Neural progenitor cell (in vitro differentiated cells): ENCODE measurements at regions not wholly inside any gene's neighbourhood (a gene's known extent, or its start where the extent isn't known, plus 50 kb on each side); places are given as distances from the start of the nearest gene placed in this dataset.
A peak's percentile ranks its signal among the peaks of the same experiment; 100 is the strongest.

Experiments
- DNase-seq: peaks from one replicate; pipeline ENCODE4 v3.0.0-alpha.2; 2016; ENCODE audit warnings: low spot score
- H2AFZ ChIP-seq: fragments of 200-600 bp; sonication (generic); replicated peaks from 2 replicates; pipeline ENCODE4 v1.6.1; 2016; ENCODE audit warnings: antibody characterized with exemption
- H3F3A ChIP-seq: fragments of 200-600 bp; sonication (generic); 2 replicates; pipeline ENCODE4 v1.6.1; 2016; ENCODE audit warnings: antibody characterized with exemption, low read depth
- H3K27ac ChIP-seq: fragments of 200-600 bp; sonication (generic); 2 replicates; pipeline ENCODE4 v1.5.1; 2016; ENCODE audit warnings: mild to moderate bottlenecking
- H3K27me3 ChIP-seq: fragments of 200-600 bp; sonication (generic); 2 replicates; pipeline ENCODE4 v1.6.1; 2016; ENCODE audit warnings: mild to moderate bottlenecking, moderate library complexity
- H3K36me3 ChIP-seq: fragments of 200-600 bp; sonication (generic); 2 replicates; pipeline ENCODE4 v1.5.1; 2016
- H3K4me1 ChIP-seq: fragments of 200-600 bp; sonication (generic); 2 replicates; pipeline ENCODE4 v1.6.1; 2016; ENCODE audit warnings: mixed run types
- H3K4me2 ChIP-seq: fragments of 200-600 bp; sonication (generic); 2 replicates; pipeline ENCODE4 v1.6.1; 2016
- H3K4me3 ChIP-seq: fragments of 200-600 bp; sonication (generic); 2 replicates; pipeline ENCODE4 v1.5.1; 2016
- H3K79me2 ChIP-seq: fragments of 200-600 bp; sonication (generic); 2 replicates; pipeline ENCODE4 v1.6.1; 2016; ENCODE audit warnings: low read depth
- H3K9ac ChIP-seq: fragments of 200-600 bp; sonication (generic); 2 replicates; pipeline ENCODE4 v1.6.1; 2016
- H3K9me3 ChIP-seq: fragments of 200-600 bp; sonication (generic); 2 replicates; pipeline ENCODE4 v1.5.1; 2016; ENCODE audit warnings: low read depth
- H4K20me1 ChIP-seq: fragments of 200-600 bp; sonication (generic); 2 replicates; pipeline ENCODE4 v1.6.1; 2016; ENCODE audit warnings: low read depth
- H3K27ac Mint-ChIP-seq: 3 replicates; pipeline ENCODE4 v1.8.0; 2021; ENCODE audit warnings: mixed read lengths
- H3K27me3 Mint-ChIP-seq: 2 replicates; pipeline ENCODE4 v1.8.0; 2022; ENCODE audit warnings: low read depth, mild to moderate bottlenecking, inconsistent platforms, moderate library complexity, mixed read lengths; ENCODE audit not compliant: insufficient read depth
- H3K36me3 Mint-ChIP-seq: 3 replicates; pipeline ENCODE4 v1.8.0; 2021; ENCODE audit warnings: mixed read lengths
- H3K4me1 Mint-ChIP-seq: 3 replicates; pipeline ENCODE4 v1.8.0; 2021; ENCODE audit warnings: mixed read lengths
- H3K4me3 Mint-ChIP-seq: 3 replicates; pipeline ENCODE4 v1.8.0; 2021; ENCODE audit warnings: mild to moderate bottlenecking, moderate library complexity, mixed read lengths
- H3K9me3 Mint-ChIP-seq: 3 replicates; pipeline ENCODE4 v1.8.0; 2020; ENCODE audit warnings: mixed read lengths
- EZH2 ChIP-seq: fragments of 200-600 bp; sonication (generic); IDR thresholded peaks from 2 replicates; pipeline ENCODE4 v1.6.1; 2017; ENCODE audit warnings: antibody characterized with exemption, mild to moderate bottlenecking, moderate library complexity
- EZH2phosphoT487 ChIP-seq: fragments of 200-600 bp; sonication (generic); IDR thresholded peaks from 2 replicates; pipeline ENCODE4 v1.6.1; 2017; ENCODE audit warnings: antibody characterized with exemption
- TF ChIP-seq, protein P1 (sequence below): fragments of 200-600 bp; sonication (generic); IDR thresholded peaks from 2 replicates; pipeline ENCODE4 v1.5.1; 2017; ENCODE audit warnings: antibody characterized with exemption, mild to moderate bottlenecking

DNA sequence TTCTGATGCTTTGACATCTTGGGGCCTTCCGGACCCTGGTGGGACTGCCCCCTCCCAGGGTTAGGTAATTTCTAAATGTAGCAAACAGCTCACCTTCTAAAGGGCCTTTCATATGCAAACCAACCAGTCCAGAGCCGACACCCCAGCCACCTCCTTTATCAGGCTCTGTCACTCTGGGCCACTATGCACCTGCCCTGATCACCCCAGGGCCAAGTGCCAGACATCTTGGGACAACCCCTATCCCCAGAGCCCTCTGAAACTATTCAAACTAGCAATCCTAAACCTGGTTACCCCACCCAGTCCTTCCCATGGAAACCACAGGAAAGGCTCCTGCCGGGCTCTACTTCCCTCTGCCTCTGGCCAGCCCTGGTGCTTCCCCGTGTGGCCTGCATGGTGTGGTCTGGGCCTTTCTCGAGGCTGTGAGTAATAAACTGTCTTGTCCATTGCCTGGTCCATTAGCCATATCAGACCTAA is 91.2 kb upstream of the TNRC6C start:
- Histone ChIP-seq H3K27me3 (no peaks in the 10 kb centered on the region), H3K9ac (no peak overlapping the region), H3K4me3 (no peak overlapping the region), H3K27ac (no peak overlapping the region), H3K36me3 (no peaks in the 10 kb centered on the region), H3K4me2 (no peak overlapping the region), H3K79me2 (no peaks in the 10 kb centered on the region), H3K9me3 (no peaks in the 10 kb centered on the region), H3F3A (peaks cover 2% of the 10 kb centered on the region), H3K4me1 (peaks cover 5% of the 10 kb centered on the region), H2AFZ (no peak overlapping the region), H4K20me1 (no peaks in the 10 kb centered on the region)
- H3K9me3 Mint-ChIP-seq = no peaks in the 10 kb centered on the region
- DNase-seq = no peak
- no peaks in the 10 kb centered on the region for H3K36me3 Mint-ChIP-seq
- peak overlapping the region; percentile 43 for H3K27ac Mint-ChIP-seq
- H3K4me3 Mint-ChIP-seq = no peak overlapping the region
- H3K4me1 Mint-ChIP-seq = peaks cover 21% of the 10 kb centered on the region
- H3K27me3 Mint-ChIP-seq = peaks cover 20% of the 10 kb centered on the region
- TF ChIP-seq EZH2 (no peak), EZH2phosphoT487 (no peak)
- TF ChIP-seq, protein P1, sequence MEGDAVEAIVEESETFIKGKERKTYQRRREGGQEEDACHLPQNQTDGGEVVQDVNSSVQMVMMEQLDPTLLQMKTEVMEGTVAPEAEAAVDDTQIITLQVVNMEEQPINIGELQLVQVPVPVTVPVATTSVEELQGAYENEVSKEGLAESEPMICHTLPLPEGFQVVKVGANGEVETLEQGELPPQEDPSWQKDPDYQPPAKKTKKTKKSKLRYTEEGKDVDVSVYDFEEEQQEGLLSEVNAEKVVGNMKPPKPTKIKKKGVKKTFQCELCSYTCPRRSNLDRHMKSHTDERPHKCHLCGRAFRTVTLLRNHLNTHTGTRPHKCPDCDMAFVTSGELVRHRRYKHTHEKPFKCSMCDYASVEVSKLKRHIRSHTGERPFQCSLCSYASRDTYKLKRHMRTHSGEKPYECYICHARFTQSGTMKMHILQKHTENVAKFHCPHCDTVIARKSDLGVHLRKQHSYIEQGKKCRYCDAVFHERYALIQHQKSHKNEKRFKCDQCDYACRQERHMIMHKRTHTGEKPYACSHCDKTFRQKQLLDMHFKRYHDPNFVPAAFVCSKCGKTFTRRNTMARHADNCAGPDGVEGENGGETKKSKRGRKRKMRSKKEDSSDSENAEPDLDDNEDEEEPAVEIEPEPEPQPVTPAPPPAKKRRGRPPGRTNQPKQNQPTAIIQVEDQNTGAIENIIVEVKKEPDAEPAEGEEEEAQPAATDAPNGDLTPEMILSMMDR = no peak

DNA sequence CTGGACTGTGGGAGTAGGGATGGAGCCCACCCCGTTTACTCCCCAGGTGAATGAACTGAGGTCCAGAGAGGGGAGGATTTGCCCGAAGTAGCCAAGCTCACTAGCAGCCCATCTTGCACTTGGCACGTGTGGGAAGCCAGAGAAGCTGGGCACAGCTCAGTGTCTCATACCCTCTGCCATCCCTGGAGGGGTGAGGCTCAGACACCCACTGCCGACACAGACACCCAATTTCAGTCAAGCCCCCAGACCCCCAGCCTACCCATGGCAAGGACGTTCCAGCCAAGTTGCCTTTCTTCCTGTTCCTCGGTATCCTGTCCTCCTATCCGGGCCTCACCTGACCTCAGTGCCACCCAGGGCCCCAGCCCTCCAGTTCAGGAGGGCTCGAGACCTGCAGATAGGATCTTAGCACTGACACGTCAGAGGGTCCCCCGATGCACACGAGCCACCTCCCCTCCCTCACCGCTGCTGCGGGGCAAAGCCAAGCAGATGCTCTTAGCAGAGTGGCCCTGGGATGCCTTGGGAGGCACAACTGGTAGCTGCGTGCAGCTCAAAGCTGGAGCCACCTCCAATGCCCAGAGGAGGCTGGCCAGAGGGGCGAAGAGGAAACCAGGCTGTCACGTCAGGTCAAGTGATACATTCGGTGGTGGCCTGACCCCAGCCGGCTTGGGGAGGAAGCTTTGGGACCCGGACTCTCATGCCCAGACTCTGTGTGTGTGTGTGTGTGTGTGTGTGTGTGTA is 90.4 kb upstream of the TNRC6C start:
- Mint-ChIP-seq H3K27me3 (peaks cover 19% of the 10 kb centered on the region), H3K36me3 (no peaks in the 10 kb centered on the region), H3K4me1 (peaks cover 25% of the 10 kb centered on the region), H3K27ac (no peak overlapping the region), H3K9me3 (peaks cover 2% of the 10 kb centered on the region), H3K4me3 (no peak overlapping the region)
- no peak overlapping the region for H3K27ac ChIP-seq
- no peaks in the 10 kb centered on the region for H3K36me3 ChIP-seq
- H3K4me1 ChIP-seq = peaks cover 5% of the 10 kb centered on the region
- H3F3A ChIP-seq = peaks cover 2% of the 10 kb centered on the region
- no peak overlapping the region for H3K9ac ChIP-seq
- no peaks in the 10 kb centered on the region for H3K79me2 ChIP-seq
- H3K9me3 ChIP-seq = no peaks in the 10 kb centered on the region
- TF ChIP-seq EZH2 = no peak
- TF ChIP-seq, protein P1 = no peak
- no peak for TF ChIP-seq EZH2phosphoT487
- H4K20me1 ChIP-seq = no peaks in the 10 kb centered on the region
- no peak overlapping the region for H3K4me3 ChIP-seq
- no peak overlapping the region for H2AFZ ChIP-seq
- no peak for DNase-seq
- H3K4me2 ChIP-seq = no peak overlapping the region
- no peaks in the 10 kb centered on the region for H3K27me3 ChIP-seq

DNA sequence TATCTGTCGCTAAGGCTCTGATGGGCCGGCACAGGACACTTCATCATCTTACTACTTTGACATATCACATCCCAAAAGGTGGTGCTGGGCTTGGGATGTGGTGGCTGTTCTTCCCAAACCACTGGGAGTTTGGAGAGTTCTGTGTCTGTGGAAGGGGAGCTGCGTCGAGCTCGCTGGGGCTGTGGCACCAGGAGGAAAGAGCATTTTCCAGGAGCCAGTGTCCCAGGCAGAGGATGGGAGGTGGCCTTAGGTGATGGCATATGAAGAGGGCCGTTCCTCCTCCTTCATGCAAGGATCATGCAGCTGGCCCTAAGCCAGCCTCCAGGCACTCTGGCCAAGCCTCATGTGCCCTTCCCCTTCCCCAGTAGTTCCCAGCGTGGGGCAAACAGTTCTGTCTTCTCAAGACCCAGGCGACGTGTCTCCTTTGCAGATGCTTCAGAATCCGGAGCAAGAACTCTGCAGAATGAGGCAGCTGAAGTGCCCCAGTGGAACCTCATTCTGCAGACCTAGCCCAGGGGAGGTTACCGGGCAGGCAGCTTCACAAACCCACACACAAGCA is 89.4 kb upstream of the TNRC6C start:
- Histone ChIP-seq H3K9ac (no peak overlapping the region), H3K27me3 (no peaks in the 10 kb centered on the region), H4K20me1 (no peaks in the 10 kb centered on the region), H3K4me2 (no peak overlapping the region), H2AFZ (peak overlapping the region; percentile 6), H3K4me3 (no peak overlapping the region), H3K9me3 (no peaks in the 10 kb centered on the region), H3K4me1 (peaks cover 9% of the 10 kb centered on the region), H3F3A (peaks cover 2% of the 10 kb centered on the region), H3K27ac (no peak overlapping the region), H3K36me3 (no peaks in the 10 kb centered on the region), H3K79me2 (no peaks in the 10 kb centered on the region)
- Mint-ChIP-seq H3K36me3 (no peaks in the 10 kb centered on the region), H3K27me3 (peaks cover 16% of the 10 kb centered on the region), H3K4me1 (peaks cover 28% of the 10 kb centered on the region), H3K27ac (peak overlapping the region; percentile 69), H3K9me3 (peaks cover 2% of the 10 kb centered on the region), H3K4me3 (no peak overlapping the region)
- no peak for TF ChIP-seq EZH2phosphoT487
- no peak for TF ChIP-seq EZH2
- TF ChIP-seq, protein P1 = no peak
- no peak for DNase-seq
